Endothelial cell of umbilical vein (primary cell): ENCODE measurements at regions not wholly inside any gene's neighbourhood (a gene's known extent, or its start where the extent isn't known, plus 50 kb on each side); places are given as distances from the start of the nearest gene placed in this dataset.

Source experiments
- BruUV-seq: library from RNA; stranded (reverse); fragments of 400-500 nt; replicated peaks from 2 replicates; lab custom pipeline; 2021; lab: Mats Ljungman, UMichigan
- CTCF ChIA-PET: fragments of 300-600, 350-600 bp; sonication (Branson Sonifier 250); formaldehyde crosslinking; loops from one replicate; lab custom pipeline; 2021; ENCODE audit warnings: antibody characterized with exemption, inconsistent platforms; lab: Charles Lee
- POLR2A ChIA-PET: fragments of 300-600, 350-600 bp; sonication (Branson Sonifier 250); formaldehyde crosslinking; loops from one replicate; lab custom pipeline; 2021; ENCODE audit warnings: antibody characterized with exemption, inconsistent platforms; lab: Charles Lee
- DNase-seq: peaks from one replicate; pipeline ENCODE4 v3.0.0-alpha.2; 2011; ENCODE audit warnings: low read depth, low spot score
- FAIRE-seq: peaks from 2 replicates; lab custom pipeline; 2011; peaks lifted over from hg19 to GRCh38; lab: Jason Lieb, UNC
- H2AFZ ChIP-seq: 2 replicates; pipeline ENCODE4 v1.6.0; 2012; ENCODE audit warnings: low read depth, low read length, control low read depth, inconsistent platforms
- H3K27ac ChIP-seq: 2 replicates; pipeline ENCODE4 v1.5.1; 2011; ENCODE audit warnings: low read depth, mild to moderate bottlenecking, control low read depth, low read length, moderate library complexity; ENCODE audit not compliant: insufficient read depth
- H3K27me3 ChIP-seq, 2 experiments: 2 replicates each; pipeline versions ENCODE4 v1.6.0 to v1.6.1; 2011; ENCODE audit warnings: low read length in 2 of 2, mixed read lengths in 1 of 2; ENCODE audit not compliant: control insufficient read depth in 2 of 2, insufficient read depth in 2 of 2
- H3K36me3 ChIP-seq, 2 experiments: 2 replicates in 1 of 2; 3 replicates in 1 of 2; pipeline ENCODE4 v1.5.1; 2011; ENCODE audit warnings: low read length in 2 of 2, mild to moderate bottlenecking in 1 of 2, moderate library complexity in 1 of 2; ENCODE audit not compliant: control insufficient read depth in 2 of 2, insufficient read depth in 2 of 2; ENCODE audit errors: extremely low read depth in 1 of 2
- H3K4me1 ChIP-seq: 3 replicates; pipeline ENCODE4 v1.5.1; 2011; ENCODE audit warnings: mild to moderate bottlenecking, low read length; ENCODE audit not compliant: control insufficient read depth, insufficient read depth; ENCODE audit errors: extremely low read depth
- H3K4me2 ChIP-seq: 2 replicates; pipeline ENCODE4 v1.6.1; 2011; ENCODE audit warnings: low read length, control low read depth, mixed read lengths; ENCODE audit not compliant: insufficient read depth
- H3K4me3 ChIP-seq, 3 experiments: fragments of 200-600 bp in 1 of 3; sonication (generic), shearing (Covaris generic) in 1 of 3; replicated peaks in 1 of 3; 2 replicates each; pipeline ENCODE4 v1.5.1; 2011 to 2016; ENCODE audit warnings: control low read depth in 3 of 3, low read length in 3 of 3, mild to moderate bottlenecking in 2 of 3, inconsistent platforms in 1 of 3, low read depth in 1 of 3, moderate library complexity in 1 of 3; ENCODE audit not compliant: insufficient read depth in 1 of 3
- H3K79me2 ChIP-seq: 2 replicates; pipeline ENCODE4 v1.6.0; 2012; ENCODE audit warnings: low read length, inconsistent platforms; ENCODE audit not compliant: control insufficient read depth, insufficient read depth
- H3K9ac ChIP-seq: replicated peaks from 2 replicates; pipeline ENCODE3; 2011; ENCODE audit warnings: low read length, control low read depth; ENCODE audit not compliant: insufficient read depth; ENCODE audit errors: extremely low read depth
- H3K9me1 ChIP-seq: replicated peaks from 3 replicates; pipeline ENCODE4 v1.6.0; 2011; ENCODE audit warnings: mild to moderate bottlenecking, low read length; ENCODE audit not compliant: control insufficient read depth, insufficient read depth; ENCODE audit errors: extremely low read depth
- H3K9me3 ChIP-seq: replicated peaks from 2 replicates; pipeline ENCODE4 v1.5.1; 2012; ENCODE audit warnings: low read length, inconsistent platforms; ENCODE audit not compliant: control insufficient read depth, insufficient read depth
- H4K20me1 ChIP-seq: replicated peaks from 2 replicates; pipeline ENCODE3; 2011; ENCODE audit warnings: mild to moderate bottlenecking, low read length; ENCODE audit not compliant: control insufficient read depth, insufficient read depth; ENCODE audit errors: extremely low read depth
- CTCF ChIP-seq, 2 donors: IDR thresholded peaks; 1 replicate in 1 of 2; 2 replicates in 1 of 2; pipeline ENCODE4 v1.5.1; 2011; ENCODE audit warnings: low read length in 2 of 2, mild to moderate bottlenecking in 2 of 2, moderate library complexity in 2 of 2, control low read depth in 1 of 2, inconsistent platforms in 1 of 2, low read depth in 1 of 2; ENCODE audit not compliant: insufficient read depth in 1 of 2; ENCODE audit errors: extremely low read depth in 1 of 2
- EZH2 ChIP-seq: IDR thresholded peaks from 2 replicates; pipeline ENCODE4 v1.6.1; 2012; ENCODE audit warnings: borderline replicate concordance, low read depth, mild to moderate bottlenecking, moderate library complexity, low read length, inconsistent platforms; ENCODE audit not compliant: severe bottlenecking
- FOS ChIP-seq: IDR thresholded peaks from 2 replicates; pipeline ENCODE4 v1.6.1; 2011; ENCODE audit warnings: mild to moderate bottlenecking, low read length, moderate library complexity, borderline replicate concordance; ENCODE audit not compliant: insufficient read depth
- GATA2 ChIP-seq: IDR thresholded peaks from 2 replicates; pipeline ENCODE4 v1.7.0; 2011; ENCODE audit warnings: low read depth, mild to moderate bottlenecking, moderate library complexity, mixed read lengths, low read length; ENCODE audit not compliant: insufficient read length, insufficient read depth
- JUN ChIP-seq: IDR thresholded peaks from 2 replicates; pipeline ENCODE4 v1.6.1; 2011; ENCODE audit warnings: borderline replicate concordance, low read depth; ENCODE audit not compliant: insufficient read length, insufficient read depth
- MAX ChIP-seq: IDR thresholded peaks from 2 replicates; pipeline ENCODE4 v1.6.1; 2011; ENCODE audit not compliant: insufficient read depth, insufficient read length
- MYC ChIP-seq: IDR thresholded peaks from one replicate; pipeline ENCODE4 v1.6.1; 2011; ENCODE audit warnings: mild to moderate bottlenecking, low read depth, low read length
- POLR2A ChIP-seq: IDR thresholded peaks from 2 replicates; pipeline ENCODE4 v1.6.1; 2012; ENCODE audit warnings: low read depth, mild to moderate bottlenecking, control low read depth, low read length
- POLR2AphosphoS5 ChIP-seq: IDR thresholded peaks from 2 replicates; pipeline ENCODE4 v1.6.1; 2012; ENCODE audit warnings: low read depth, mild to moderate bottlenecking, control low read depth, low read length, moderate library complexity; ENCODE audit not compliant: insufficient read depth
- dilution Hi-C: fragments of 300-500 bp; cut with MboI; formaldehyde crosslinking; loops from one replicate; pipeline ENCODE4 v1.15.0; 2019; ENCODE audit warnings: low sequenced_read_pairs; ENCODE audit not compliant: extremely low pct_ligation_motif_present
- intact Hi-C: fragments of 100-400 bp; cut with micrococcal nuclease; formaldehyde crosslinking; loops from one replicate; pipeline ENCODE4 v1.10.0; 2022

GRCh38 chr10:113496111-113497109 lies 56.4 kb upstream of the HABP2 start:
- ChIA-PET CTCF (interaction anchor here (1.3 kb wide), 1 partner anchor 66 kb away, joined by 6 read pairs; no protein-coding TSS in a partner anchor), POLR2A (no interaction called here)
- Histone ChIP-seq H3K4me2 (no peak overlapping the region), H3K9me3 (no peaks in the 10 kb centered on the region), H3K4me1 (no peaks in the 10 kb centered on the region), H4K20me1 (no peaks in the 10 kb centered on the region), H3K9ac (no peak overlapping the region), H3K27ac (no peak overlapping the region), H3K36me3 (no peaks in the 10 kb centered on the region), H3K9me1 (no peaks in the 10 kb centered on the region), H3K4me3 (no peak overlapping the region), H3K79me2 (no peaks in the 10 kb centered on the region), H2AFZ (no peak overlapping the region), H3K27me3 (no peaks in the 10 kb centered on the region)
- TF ChIP-seq CTCF (IDR thresholded peaks at IDR 0.05; ENCODE audit: extremely low read depth in 1 of 2, insufficient read depth in 1 of 2, low read depth in 1 of 2, low read length in 2 of 2) (no peak), MAX (no peak), JUN (no peak)
- BruUV-seq: no TSS peak
- FAIRE-seq: no peak
- dilution Hi-C loops: no loop called here
- DNase-seq: no peak
- intact Hi-C loops: no loop called here

- H2AFZ ChIP-seq: no peak overlapping the region
- no peak overlapping the region for H3K4me3 ChIP-seq
- H4K20me1 ChIP-seq: no peaks in the 10 kb centered on the region
- ChIA-PET POLR2A (no interaction called here), CTCF (no interaction called here)
- no peaks in the 10 kb centered on the region for H3K9me1 ChIP-seq
- H3K27ac ChIP-seq: no peak overlapping the region
- H3K9ac ChIP-seq: no peak overlapping the region
- dilution Hi-C loops (no loop called here), intact Hi-C loops (no loop called here)
- DNase-seq (no peak), FAIRE-seq (no peak)
- TF ChIP-seq MAX (no peak), JUN (no peak), GATA2 (no peak), FOS (no peak), CTCF (IDR thresholded peaks at IDR 0.05; ENCODE audit: extremely low read depth in 1 of 2, insufficient read depth in 1 of 2, low read depth in 1 of 2, low read length in 2 of 2) (no peak), EZH2 (no peak), POLR2A (no peak), MYC (no peak), POLR2AphosphoS5 (no peak)
- no peaks in the 10 kb centered on the region for H3K79me2 ChIP-seq
- H3K4me2 ChIP-seq: no peak overlapping the region
- no peaks in the 10 kb centered on the region for H3K36me3 ChIP-seq
- no TSS peak for BruUV-seq
- H3K4me1 ChIP-seq: no peaks in the 10 kb centered on the region
- H3K9me3 ChIP-seq: no peaks in the 10 kb centered on the region
- no peaks in the 10 kb centered on the region for H3K27me3 ChIP-seq
These were observed 55.7 kb upstream of the HABP2 start for GRCh38 chr10:113497198-113497597.
